Activated CD4-positive, alpha-beta T cell treated with anti-CD3 and anti-CD28 coated beads, Interleukin-2, Interleukin-6, amounts not matched to agents 100 ng/mL and 50 ng/mL, durations not matched to agents 16 hours and 8 hours (primary cell): ENCODE measurements at regions not wholly inside any gene's neighbourhood (a gene's known extent, or its start where the extent isn't known, plus 50 kb on each side); places are given as distances from the start of the nearest gene placed in this dataset.

Experiments used
- DNase-seq: peaks from one replicate; pipeline ENCODE4 v3.0.0-alpha.2; 2020

DNA sequence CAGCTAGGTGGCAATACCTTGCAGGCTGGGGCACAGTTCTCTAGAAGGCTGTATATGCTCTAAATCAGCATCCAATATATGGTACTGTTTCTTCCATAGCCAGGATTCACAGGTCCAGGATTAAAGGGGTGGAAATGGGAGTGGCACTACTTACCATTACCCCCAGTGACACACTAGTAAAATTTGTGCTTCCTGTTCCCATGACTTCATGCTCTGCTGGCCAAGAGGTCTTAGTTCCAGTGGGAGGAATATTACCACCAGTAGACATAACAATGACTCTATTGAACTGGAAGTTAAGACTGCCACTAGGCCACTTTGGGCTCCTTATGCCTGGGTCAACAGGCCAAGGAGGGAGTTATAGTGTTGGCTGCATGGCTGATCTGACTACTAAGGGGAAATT is 174.3 kb upstream of the TNFAIP3 start:
- no peak for DNase-seq

DNA sequence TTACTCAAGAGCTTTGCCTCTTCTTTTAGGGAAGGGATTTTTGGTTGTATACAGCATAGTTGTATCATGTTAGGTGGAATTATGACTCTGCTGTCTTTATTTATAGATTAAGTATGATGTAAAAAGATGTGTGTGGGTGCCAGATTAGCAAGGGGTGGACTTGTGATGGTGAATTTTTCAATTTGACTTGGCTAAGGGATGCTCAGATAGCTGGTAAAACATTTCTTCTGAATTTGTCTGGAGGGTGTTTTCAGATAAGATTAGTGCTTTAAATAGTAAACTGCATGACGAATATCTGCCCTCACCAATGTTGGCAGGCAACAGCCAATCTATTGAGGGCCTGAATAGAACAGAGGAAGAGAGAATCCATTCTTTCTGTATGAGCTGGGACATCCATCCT is 173.3 kb upstream of the TNFAIP3 start:
- DNase-seq: no peak

DNA sequence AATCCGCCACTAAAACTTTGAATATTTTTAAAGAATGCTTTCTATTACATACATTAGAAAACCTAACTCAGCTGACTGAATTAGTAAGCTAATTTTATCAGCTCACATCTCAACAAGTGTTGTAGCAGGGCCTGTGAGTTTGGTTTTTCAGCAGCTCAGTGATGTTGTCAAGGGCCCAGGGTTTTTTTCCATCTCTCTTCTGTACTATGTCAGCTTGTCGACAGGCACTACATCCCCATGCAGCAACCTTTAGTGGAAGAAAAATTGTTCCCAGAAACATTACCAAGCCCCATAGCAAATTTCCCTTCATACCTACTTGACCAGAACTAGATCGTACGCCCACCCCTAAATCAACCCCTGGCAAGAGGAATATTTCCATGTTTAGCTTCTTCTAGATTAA is 170.3 kb upstream of the TNFAIP3 start:
- no peak for DNase-seq

DNA sequence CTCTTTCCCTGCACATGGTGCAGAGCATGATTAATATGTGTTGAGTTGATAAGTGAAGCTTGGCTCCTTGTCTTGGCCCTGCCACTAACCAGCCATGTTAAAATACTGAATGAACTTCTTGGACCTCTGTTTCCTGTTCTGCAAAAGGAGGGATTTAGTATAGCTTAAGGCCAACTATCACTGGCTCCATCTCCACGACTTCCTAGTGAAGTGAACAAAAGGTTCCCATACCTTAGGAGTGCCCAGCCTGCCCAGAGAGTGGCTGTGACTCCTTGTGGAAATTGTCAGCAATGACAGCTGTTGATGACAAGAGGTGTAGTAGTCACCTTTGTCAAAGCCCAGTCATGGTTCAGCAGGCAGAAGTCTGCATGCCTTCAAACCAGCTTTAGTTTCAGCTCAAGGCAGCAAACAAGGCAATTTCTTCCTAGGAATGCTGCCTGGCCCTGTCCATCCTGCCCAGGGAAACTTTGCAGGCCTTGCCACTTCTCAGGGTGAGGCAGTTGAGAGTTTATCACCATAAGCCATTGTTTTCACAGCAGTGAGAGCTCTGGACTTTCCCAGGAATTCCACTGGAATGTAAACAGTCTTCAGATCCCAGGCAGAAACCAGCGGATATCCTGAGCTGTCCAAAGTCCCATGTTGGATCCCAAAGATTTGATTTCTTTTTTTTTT is 169.7 kb upstream of the TNFAIP3 start:
- DNase-seq: no peak

DNA sequence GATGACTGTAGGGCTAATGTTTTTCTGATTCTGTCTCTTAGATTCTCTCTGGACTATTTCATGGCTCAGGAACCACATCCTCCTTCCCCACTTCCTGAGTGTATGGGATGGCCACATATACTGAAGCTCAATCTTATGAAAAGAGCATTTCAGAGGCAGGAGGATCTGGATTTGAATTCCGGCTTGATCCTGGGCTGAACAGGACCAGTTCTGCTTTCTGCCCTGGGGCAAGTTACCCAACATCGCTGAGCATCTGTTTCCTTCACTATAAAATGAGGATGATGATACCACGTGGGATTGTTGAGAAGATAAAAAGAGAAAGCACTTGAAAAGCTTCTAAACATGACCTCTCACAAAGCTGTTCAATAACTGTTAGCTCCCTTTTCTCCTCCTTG is 168.4 kb upstream of the TNFAIP3 start:
- DNase-seq: no peak

DNA sequence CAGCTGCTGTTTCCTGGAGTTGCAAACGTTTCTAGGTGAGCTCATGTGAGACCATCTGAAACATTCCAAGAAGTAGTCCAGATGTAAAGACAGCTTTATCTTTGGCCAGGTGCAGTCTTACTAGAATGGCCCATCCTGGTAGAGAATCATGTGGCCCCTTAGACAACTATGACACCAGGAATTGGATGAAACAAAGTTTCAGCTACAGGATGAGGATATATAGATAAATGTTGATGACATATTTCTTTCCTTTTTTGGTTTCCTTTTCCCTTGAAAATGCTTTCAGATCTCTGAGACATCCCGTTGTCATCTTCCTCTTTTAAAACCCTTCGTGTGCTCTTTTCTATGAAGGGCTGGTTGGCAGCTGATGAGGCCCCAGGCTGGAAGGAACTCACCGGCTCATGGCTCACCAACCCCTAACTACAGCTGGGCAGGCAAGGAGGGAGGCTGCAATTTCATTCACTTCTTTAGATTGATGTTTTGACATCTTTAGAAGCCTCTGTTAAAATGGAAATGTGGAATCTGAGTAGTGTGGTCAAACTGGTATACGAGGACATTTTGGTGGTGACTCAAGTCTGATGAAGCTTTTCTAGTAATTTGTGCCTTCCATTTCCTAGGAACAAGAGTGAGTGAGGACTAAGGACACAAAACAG is 167.9 kb upstream of the TNFAIP3 start:
- DNase-seq: peak; percentile 55

DNA sequence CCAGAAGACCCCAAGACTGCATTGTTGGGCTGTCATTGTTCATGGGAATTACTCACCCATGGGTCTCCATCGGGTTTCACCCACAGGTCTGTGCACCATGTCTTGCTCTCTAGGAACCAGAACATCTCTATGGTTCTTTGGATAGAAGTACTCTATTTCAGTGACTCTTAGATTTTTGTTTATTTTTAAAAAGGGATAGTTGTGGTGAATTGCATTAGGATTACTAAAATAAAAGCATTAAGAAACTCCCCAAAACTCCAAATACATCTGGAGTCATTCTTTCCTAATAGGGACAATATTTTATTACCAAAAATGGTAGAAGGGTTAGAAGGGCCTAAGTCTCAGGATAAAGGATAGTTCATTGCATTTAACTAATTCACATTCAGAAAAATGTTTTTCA is 166.9 kb upstream of the TNFAIP3 start:
- DNase-seq: no peak

DNA sequence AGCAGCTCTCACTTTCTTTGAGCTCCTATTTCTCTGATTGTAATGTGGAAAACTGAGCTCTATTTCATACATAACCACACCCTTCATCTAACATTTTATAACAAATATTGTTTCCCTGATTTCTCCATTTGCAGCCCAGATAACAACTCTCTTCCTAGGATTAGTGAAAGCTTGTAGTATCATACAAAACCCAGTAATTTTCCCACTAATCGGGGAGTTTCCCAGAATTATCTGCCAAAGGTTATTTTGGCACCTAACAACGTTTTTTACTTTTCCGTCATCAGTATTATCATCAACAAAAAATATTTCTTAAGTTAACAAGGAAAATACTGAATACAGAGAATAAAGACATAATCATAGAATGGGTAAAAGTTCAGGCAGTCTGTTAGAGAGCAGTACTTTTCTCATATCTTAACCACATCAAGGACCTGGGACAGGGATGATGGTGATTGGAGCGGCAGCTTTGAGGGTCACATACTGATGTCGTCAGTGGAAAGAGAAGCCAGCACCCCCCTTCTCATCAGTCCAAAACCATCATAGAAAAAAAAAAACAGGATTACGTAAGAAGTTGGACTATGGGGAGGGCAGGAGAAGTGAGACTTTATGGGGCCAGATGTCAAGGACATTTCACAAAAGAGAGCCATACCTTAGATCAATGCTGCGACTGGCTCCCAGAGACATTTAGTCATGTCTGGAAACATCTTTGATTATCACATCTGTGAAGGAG is 166.1 kb upstream of the TNFAIP3 start:
- DNase-seq: no peak

DNA sequence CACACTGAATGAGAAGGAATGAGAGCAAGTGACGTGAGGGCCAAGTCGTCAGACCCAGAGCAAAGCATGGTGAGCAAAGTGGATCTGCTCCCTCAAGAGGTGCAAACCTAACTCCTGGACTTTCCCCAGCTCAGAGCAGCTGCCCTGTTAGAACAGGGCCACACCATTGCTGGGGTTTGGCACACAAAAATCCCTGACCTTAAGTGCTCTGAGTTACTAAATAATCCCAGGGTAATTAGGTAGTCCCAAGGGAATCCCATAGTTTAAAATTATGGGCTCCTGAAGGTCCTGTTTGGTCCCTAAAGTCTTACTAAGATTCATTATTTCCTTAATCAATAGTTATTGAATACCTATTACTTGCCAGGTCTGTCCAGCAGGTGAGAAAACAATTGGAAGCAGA is 165.1 kb upstream of the TNFAIP3 start:
- no peak for DNase-seq

DNA sequence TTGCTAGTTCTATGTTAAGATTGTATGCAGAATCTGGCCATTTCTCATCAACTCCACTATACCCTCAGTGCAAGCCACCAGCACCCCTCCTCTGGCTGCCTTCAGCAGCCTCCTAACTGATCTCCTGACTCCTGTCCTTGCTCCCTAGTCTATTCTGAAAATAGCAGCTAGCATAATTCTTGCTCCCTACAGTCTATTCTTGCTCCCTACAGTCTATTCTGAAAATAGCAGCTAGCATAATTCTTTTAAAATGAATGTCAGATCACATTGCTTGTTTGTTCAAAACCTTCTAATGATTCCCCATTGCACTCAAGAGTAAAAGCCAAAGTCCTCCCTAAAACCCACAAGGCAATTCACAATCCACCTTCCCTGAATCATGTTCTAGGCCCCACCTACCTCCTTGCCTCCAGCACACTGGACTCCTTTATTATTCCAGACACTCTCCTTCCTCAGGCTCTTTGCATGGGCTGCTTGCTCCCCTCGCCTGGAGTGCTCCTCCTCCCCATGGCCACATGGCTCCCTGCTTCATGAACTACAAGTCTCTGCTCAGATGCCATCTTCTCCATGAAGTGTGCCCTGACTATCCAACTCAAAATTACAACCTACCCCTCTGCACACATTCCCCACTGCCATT is 164.2 kb upstream of the TNFAIP3 start:
- no peak for DNase-seq

DNA sequence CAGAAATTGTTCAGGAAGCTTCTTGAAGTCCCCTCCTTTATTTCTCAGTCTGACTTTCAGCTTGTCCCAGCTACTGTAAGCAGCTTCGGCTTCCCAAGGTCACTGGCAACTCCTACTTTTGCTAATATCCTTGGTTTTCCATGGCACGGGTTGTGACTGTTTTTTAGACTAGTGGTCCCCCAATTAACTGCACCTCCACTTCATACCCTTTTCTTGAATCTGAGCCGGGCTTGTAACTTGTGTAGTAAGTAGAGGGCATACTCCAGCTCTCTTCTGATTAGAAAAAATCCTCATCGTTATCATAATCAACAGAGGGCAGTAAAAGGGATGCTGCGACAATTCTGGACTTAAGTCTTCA is 162.3 kb upstream of the TNFAIP3 start:
- DNase-seq: no peak

DNA sequence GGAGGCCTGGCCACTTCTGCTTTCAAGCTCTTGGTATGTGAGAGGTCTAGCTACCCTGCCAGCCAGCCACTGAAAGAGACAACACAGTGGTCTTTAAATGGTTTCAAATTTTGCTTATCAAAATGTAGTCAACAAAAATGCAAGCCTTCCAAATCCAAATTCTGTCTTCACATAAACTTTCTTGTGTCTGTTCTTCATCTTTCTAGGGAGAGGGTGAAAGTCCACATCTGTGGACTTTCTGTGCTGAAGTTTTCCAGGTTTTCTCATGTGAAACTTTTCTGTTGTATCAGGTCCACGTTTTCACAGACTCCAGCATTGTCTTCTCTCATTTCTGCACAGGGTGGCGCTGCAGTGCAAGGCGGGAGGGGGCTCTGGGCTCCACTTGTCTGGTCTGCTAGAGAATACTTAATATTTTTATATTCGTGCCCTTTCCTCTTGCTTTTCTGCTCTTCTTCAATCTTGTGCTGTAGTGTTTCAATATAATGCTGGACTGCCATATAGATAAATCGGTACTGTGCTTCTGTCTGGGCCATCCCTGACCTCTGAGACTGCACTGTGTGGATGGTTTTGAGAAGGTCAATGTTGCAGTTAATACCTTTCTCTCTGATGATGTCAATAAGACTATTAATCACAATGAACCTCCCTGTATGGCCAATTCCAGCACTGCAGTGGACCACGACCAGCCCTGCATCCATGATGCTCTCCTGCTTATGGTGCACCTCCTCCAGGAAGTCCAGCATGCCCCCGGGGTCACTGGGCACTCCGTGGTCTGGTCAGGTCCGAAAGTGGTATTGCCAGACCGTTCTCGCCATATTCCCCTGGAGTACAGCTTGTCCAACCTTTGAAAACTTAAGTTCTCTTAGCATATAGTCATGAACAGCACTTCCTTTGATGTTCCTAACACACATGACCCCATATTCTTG is 161.6 kb upstream of the TNFAIP3 start:
- peak; percentile 77 for DNase-seq

DNA sequence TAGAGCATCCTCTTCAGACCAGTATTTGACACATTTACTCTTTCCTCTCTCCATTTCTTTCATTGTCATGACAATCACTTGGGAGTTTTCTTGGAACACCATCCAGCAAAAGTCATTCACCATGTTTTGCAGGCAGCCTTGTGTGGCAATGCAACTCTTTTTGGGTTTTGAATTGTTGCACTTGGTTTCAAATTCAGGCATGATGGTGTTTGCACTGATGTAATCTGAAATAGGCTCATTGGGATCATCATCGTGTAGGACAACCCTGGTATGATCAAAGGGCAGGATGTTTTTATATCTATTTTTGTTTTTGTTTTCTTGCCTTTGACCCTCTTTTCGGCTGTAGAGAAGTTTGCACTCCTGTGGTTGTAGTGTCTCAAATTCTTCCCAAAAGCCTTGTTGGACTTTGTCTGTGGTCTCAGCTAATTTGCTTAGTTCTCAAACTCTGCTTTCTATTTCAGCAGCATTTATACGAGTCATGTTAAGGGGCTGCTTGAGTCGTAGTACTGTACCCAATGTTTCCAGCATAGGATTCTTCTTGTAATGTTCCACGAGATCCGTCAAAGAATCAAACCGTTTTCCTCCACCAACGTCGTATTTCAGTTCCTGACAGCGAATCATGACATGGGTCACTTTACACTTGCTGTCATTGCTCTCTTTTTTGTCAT is 160.8 kb upstream of the TNFAIP3 start:
- DNase-seq: no peak

DNA sequence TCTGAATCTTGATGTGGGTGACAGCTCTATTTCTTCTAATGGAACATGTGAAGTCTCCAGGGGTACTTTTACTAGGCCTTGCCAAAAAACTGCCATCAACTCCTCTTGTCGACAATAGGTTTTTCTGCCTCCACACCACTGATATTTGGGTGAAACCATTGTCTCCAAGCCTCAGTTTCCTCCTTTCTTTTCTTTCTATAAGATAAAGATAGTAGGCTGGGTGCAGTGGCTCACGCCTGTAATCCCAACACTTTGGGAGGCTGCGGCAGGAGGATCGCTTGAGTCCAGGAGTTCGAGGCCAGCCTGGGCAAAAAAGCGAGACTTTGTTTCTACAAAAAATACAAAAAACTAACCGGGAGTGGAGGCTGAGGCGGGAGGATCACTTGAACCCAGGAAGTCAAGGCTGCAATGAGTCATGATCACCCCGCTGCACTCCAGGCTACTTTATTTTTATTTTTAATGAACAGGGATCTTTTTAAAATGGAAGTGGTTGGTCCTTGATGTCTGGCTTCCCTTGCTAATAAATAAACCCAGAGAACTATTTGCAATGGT is 159.9 kb upstream of the TNFAIP3 start:
- no peak for DNase-seq

DNA sequence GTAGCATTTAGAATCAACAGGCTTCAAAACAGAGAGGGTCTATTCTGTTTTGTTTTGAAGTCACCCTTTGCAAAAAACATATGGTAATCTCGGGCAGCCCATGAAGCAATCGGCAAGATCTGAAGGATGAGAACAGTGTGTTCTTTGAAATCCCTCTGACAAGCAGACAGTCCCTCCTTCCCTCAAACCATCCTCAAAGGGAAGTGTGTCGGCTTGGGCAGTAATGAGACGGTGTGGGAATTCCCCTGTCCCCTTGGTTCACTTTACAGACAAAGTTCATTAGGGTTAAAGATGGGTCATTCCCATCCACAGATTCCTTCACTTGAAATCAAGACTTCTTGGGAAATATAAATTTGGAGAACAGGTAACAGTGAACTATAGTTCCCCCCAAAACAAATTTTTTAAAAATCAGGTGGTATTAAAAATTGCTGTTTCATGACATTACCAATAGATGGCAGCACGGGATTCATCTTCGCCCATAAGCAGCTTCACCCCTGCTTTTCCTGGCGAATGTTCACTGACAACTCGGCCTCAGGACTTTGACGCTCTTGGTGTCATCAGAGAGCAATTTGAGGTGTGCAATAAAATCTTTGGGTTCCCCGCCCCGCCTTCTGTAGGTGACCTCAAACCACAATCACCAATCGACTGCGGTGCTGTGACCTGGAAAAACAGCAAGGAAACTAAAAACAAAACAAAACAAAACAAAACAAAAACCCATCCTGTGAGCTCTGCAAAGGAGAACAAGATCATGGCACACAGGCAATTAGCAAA is 159.3 kb upstream of the TNFAIP3 start:
- DNase-seq: peak; percentile 94

DNA sequence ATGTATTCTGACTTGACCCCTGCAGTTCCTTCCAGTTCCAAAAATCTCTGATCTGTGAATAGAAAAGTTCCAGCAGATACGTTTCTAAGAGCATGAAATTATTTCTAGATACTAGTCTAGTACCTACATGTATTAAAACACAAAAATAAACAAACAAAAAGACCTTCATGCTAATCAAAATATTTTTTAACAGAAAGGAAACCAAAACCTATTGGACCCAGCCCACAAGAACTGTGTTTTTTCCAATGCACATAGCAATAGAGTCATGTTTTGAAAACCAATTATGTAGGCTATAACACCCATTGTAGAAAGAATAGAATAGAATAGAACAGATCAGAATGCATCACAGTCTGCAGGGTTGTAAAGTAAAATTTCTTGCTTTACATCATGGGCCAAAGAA is 158.6 kb upstream of the TNFAIP3 start:
- no peak for DNase-seq

DNA sequence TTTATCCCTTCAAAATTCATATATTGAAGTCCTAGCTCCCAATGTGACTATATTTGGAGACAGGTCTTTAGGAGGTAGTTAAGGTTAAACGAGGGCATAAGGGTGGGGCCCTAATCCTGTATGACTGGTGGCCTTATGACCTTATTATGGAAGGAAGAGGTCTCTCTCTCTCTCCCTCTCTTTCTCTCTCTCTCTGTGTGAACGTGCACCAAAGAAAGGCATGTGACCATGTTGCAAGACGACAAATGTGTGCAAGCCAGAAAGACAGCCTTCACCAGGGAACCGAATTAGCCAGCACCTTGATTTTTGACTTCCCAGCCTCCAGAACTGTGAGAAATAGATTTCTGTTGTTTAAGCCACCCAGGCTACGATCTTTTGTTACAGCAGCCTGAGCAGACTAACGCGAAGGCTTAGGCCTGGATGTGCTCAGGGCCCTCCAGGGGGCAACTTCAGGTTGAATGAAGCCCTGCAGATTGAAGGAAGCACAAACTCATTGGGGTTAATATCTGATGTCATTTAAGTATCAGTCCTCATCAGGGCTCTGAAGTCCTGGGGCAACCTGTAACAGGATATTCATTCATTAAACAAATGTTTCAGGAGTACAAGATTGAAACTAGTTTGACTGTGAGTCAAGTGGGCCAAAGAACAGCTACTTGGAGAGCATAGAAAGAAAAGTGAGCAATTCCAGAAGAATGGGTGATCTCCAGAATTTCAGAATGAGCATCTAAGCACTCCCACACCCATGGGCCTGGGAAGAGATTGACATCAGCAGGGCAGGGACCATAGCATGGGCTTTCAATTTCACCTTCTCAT is 157.4 kb upstream of the TNFAIP3 start:
- DNase-seq: peak; percentile 60

DNA sequence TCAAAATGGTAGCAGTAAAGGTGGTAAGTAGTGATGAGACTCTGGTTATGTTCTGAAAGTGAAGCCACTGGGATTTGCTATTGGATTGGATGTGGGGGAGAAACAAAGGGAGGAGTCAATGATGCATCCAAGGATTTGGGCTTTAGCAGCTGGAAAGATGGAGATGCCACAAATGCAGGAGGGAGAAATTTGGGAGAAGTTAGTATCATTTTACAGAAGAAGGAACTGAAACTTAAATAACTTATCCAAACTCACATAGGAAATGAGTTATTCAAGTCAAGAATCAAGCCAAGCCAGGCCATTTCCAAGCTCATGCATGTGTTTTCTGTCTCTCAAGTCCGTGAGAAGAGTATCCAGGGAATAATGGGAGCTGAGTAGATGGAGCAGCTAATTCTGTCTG is 155.1 kb upstream of the TNFAIP3 start:
- no peak for DNase-seq

DNA sequence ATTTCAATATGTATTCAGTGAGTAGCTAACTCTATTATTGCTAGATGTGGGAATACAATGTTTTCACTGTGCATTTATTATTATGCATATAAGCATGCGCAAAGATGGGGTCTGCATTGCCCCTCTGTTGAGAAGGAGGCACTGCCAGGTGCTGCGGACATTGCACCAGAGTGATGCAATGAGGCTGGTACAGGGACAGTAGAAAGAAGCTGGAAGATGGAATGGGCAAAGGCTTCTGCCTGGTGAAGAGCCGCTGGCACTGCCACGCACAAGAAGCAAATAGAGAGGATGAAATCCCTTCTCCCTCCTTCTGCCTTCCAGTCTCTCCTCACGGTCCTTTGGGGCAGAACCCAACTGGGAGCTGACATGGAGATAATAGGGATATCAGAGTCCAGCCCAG is 154.5 kb upstream of the TNFAIP3 start:
- no peak for DNase-seq

DNA sequence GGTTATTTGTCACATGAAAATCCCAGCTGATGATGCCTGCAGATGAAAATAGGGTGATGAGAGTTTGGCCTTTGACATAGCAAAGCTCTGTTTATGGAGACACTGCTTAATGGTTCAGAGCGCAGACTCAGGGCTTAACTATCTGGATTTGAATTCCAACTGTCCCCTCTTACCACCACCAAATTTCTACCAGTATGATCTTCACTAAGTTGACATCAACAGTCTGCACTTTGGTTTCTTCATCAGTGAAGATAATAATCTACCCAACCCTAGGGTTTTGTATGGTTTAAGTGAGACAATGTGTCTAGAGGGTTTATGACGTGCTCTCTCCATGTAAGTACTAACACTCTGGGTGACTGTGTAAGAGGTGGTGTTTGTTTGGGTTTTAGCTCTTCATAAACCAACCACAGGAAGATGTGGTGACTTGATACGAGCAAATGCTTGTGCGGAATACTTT is 151.4 kb upstream of the TNFAIP3 start:
- peak; percentile 67 for DNase-seq
